ENCODE measurements at regions not wholly inside any gene's neighbourhood (a gene's known extent, or its start where the extent isn't known, plus 50 kb on each side); places are given as distances from the start of the nearest gene placed in this dataset.

DNA sequence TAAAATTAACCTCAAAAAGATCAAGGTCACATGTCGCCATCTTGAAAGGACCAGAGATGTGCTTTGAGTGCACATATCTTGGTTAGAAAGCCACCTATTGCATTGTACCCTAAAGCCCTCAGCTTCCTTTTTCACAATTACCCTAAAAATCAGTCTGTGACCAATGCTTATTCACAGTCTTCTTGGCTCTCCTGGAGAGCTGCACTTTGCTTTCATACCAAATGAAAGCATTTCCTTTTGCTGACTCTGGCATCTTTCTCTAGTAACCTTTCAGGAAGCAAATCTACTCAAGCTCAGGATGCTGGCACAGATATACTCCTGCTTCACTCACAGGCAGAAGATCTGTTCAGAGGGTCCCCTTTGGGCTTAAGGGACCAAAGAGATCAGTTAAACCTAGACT is 160.7 kb upstream of the PUM3 start:
- H3K4me3 ChIP-seq, result no peak overlapping the region
- H3K27ac ChIP-seq, result no peak overlapping the region
- H3K4me1 ChIP-seq (replicated peaks; ENCODE audit: insufficient read depth), result no peaks in the 10 kb centered on the region
- H3K36me3 ChIP-seq (ENCODE audit: low read depth), result no peaks in the 10 kb centered on the region
- H3K9me2 ChIP-seq (ENCODE audit: insufficient read depth), result no peaks in the 10 kb centered on the region
- TF ChIP-seq EZH2 (IDR thresholded peaks at IDR 0.05; ENCODE audit: low read depth), result no peak
- TF ChIP-seq, protein P1, sequence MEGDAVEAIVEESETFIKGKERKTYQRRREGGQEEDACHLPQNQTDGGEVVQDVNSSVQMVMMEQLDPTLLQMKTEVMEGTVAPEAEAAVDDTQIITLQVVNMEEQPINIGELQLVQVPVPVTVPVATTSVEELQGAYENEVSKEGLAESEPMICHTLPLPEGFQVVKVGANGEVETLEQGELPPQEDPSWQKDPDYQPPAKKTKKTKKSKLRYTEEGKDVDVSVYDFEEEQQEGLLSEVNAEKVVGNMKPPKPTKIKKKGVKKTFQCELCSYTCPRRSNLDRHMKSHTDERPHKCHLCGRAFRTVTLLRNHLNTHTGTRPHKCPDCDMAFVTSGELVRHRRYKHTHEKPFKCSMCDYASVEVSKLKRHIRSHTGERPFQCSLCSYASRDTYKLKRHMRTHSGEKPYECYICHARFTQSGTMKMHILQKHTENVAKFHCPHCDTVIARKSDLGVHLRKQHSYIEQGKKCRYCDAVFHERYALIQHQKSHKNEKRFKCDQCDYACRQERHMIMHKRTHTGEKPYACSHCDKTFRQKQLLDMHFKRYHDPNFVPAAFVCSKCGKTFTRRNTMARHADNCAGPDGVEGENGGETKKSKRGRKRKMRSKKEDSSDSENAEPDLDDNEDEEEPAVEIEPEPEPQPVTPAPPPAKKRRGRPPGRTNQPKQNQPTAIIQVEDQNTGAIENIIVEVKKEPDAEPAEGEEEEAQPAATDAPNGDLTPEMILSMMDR (conservative IDR thresholded peaks at IDR 0.05), result no peak
- no peak overlapping the region for H3K4me2 ChIP-seq
- H3F3A ChIP-seq (ENCODE audit: insufficient read depth, low read depth), result no peaks in the 10 kb centered on the region
- H4K20me1 ChIP-seq (ENCODE audit: insufficient read depth), result no peaks in the 10 kb centered on the region
- CTCF ChIA-PET, result no interaction called here
- POLR2A ChIA-PET (ENCODE audit: unreplicated experiment), result no interaction called here
- H2AFZ ChIP-seq, result no peak overlapping the region
- no peaks in the 10 kb centered on the region for H3K9me3 ChIP-seq (ENCODE audit: insufficient read depth, low read depth)
- intact Hi-C loops (cut with micrococcal nuclease; ENCODE audit: unreplicated experiment), result no loop called here
- H3K79me2 ChIP-seq (ENCODE audit: low read depth), result no peaks in the 10 kb centered on the region
- DNase-seq, result no peak
- BruUV-seq (replicated peaks), result no TSS peak
- H3K27me3 ChIP-seq (ENCODE audit: insufficient read depth, low read depth), result no peaks in the 10 kb centered on the region

DNA sequence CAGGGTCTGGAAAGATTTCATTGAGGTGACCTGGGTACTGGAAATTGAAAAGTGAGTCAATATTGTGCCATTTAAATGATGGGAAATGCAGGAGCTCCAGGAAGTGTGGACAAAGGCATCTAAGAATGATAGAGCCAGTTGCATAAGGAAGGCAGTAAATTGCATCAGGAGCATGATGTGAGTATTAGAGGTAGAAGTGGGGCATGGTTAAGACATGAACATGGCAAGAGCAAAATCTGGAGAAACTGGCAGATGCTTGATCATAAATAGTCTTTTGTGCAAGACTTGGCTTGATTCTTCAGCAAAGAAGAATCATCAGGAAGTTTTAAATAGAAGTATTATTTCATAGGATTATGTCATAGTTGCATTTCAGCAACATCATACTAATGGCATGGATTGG is 157.4 kb upstream of the PUM3 start:
- H3K79me2 ChIP-seq (ENCODE audit: low read depth), result no peaks in the 10 kb centered on the region
- TF ChIP-seq, protein P1 (conservative IDR thresholded peaks at IDR 0.05), result no peak
- no peak for TF ChIP-seq EZH2 (IDR thresholded peaks at IDR 0.05; ENCODE audit: low read depth)
- no TSS peak for BruUV-seq (replicated peaks)
- H3F3A ChIP-seq (ENCODE audit: insufficient read depth, low read depth), result no peaks in the 10 kb centered on the region
- CTCF ChIA-PET, result no interaction called here
- DNase-seq, result no peak
- POLR2A ChIA-PET (ENCODE audit: unreplicated experiment), result no interaction called here
- no peaks in the 10 kb centered on the region for H3K9me3 ChIP-seq (ENCODE audit: insufficient read depth, low read depth)
- no peak overlapping the region for H3K4me2 ChIP-seq
- intact Hi-C loops (cut with micrococcal nuclease; ENCODE audit: unreplicated experiment), result no loop called here
- no peaks in the 10 kb centered on the region for H3K27me3 ChIP-seq (ENCODE audit: insufficient read depth, low read depth)
- H3K9me2 ChIP-seq (ENCODE audit: insufficient read depth), result no peaks in the 10 kb centered on the region
- no peak overlapping the region for H3K27ac ChIP-seq
- H4K20me1 ChIP-seq (ENCODE audit: insufficient read depth), result no peaks in the 10 kb centered on the region
- no peaks in the 10 kb centered on the region for H3K4me1 ChIP-seq (replicated peaks; ENCODE audit: insufficient read depth)
- H3K4me3 ChIP-seq, result no peak overlapping the region
- no peaks in the 10 kb centered on the region for H3K36me3 ChIP-seq (ENCODE audit: low read depth)
- no peak overlapping the region for H2AFZ ChIP-seq

DNA sequence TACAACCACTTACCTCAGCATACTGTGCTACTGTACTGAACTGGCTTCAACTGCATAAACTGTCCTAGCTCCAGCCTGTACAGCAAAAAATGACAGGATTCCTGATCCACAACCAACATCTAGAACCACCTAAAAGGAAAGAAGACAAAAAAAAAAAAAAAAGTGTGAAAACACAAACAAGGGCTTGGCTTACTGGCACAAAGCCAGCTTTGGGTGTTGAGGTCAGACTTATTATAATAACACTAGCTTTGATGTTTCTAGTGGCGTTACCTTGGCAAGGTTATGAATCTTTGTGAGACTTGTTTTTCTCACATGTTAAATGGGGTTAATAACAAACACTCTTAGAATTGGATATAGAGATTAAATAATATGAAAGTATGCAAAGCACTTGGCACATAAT is 148.5 kb upstream of the PUM3 start:
- H3K79me2 ChIP-seq (ENCODE audit: low read depth), result no peaks in the 10 kb centered on the region
- intact Hi-C loops (cut with micrococcal nuclease; ENCODE audit: unreplicated experiment), result no loop called here
- POLR2A ChIA-PET (ENCODE audit: unreplicated experiment), result no interaction called here
- no peaks in the 10 kb centered on the region for H3K9me2 ChIP-seq (ENCODE audit: insufficient read depth)
- no peaks in the 10 kb centered on the region for H3F3A ChIP-seq (ENCODE audit: insufficient read depth, low read depth)
- no peaks in the 10 kb centered on the region for H3K9me3 ChIP-seq (ENCODE audit: insufficient read depth, low read depth)
- no peak for DNase-seq
- no peaks in the 10 kb centered on the region for H3K36me3 ChIP-seq (ENCODE audit: low read depth)
- TF ChIP-seq EZH2 (IDR thresholded peaks at IDR 0.05; ENCODE audit: low read depth), result no peak
- TF ChIP-seq, protein P1 (conservative IDR thresholded peaks at IDR 0.05), result no peak
- H2AFZ ChIP-seq, result no peak overlapping the region
- no peaks in the 10 kb centered on the region for H4K20me1 ChIP-seq (ENCODE audit: insufficient read depth)
- H3K4me1 ChIP-seq (replicated peaks; ENCODE audit: insufficient read depth), result no peaks in the 10 kb centered on the region
- no TSS peak for BruUV-seq (replicated peaks)
- H3K27me3 ChIP-seq (ENCODE audit: insufficient read depth, low read depth), result peaks cover under 1% of the 10 kb centered on the region; the same call in 1 of the 2 replicates
- no peak overlapping the region for H3K27ac ChIP-seq
- H3K4me3 ChIP-seq, result no peak overlapping the region
- no peak overlapping the region for H3K4me2 ChIP-seq
- CTCF ChIA-PET, result no interaction called here

All from PC-9 (cell line).